Activated CD4-positive, alpha-beta T cell treated with anti-CD3 and anti-CD28 coated beads for 36 hours (primary cell): ENCODE measurements at regions not wholly inside any gene's neighbourhood (a gene's known extent, or its start where the extent isn't known, plus 50 kb on each side); places are given as distances from the start of the nearest gene placed in this dataset.

Source experiments
- ATAC-seq: fragments of 200-7000 bp; cut with Tn5 transposase; one replicate; pipeline ENCODE4 v1.10.0; 2021; ENCODE audit warnings: mild to moderate bottlenecking, moderate library complexity
- CTCF ChIA-PET: fragments of 350-600 bp; sonication (Branson Sonifier 250); formaldehyde crosslinking; loops from one replicate; lab custom pipeline; 2021; ENCODE audit warnings: antibody characterized with exemption; lab: Charles Lee
- POLR2A ChIA-PET: fragments of 350-600 bp; sonication (Branson Sonifier 250); formaldehyde crosslinking; loops from one replicate; lab custom pipeline; 2021; ENCODE audit warnings: antibody characterized with exemption, inconsistent platforms; lab: Charles Lee
- DNase-seq: peaks from one replicate; pipeline ENCODE4 v3.0.0-alpha.2; 2020
- H3K27ac Mint-ChIP-seq: one replicate; pipeline ENCODE4 v1.8.0; 2021; ENCODE audit warnings: mixed read lengths
- H3K27me3 Mint-ChIP-seq: one replicate; pipeline ENCODE4 v1.8.0; 2021; ENCODE audit warnings: mixed read lengths
- H3K36me3 Mint-ChIP-seq: one replicate; pipeline ENCODE4 v1.8.0; 2021; ENCODE audit warnings: low read depth, mixed read lengths
- H3K4me1 Mint-ChIP-seq: one replicate; pipeline ENCODE4 v1.8.0; 2021; ENCODE audit warnings: mixed read lengths
- H3K4me3 Mint-ChIP-seq: one replicate; pipeline ENCODE4 v1.8.0; 2021; ENCODE audit warnings: mild to moderate bottlenecking, moderate library complexity, mixed read lengths
- H3K9me3 Mint-ChIP-seq: one replicate; pipeline ENCODE4 v1.8.0; 2021; ENCODE audit warnings: low read depth, mixed read lengths
- intact Hi-C, 2 experiments: fragments of 100-400 bp; cut with DNase I in 1 of 2; cut with micrococcal nuclease in 1 of 2; formaldehyde crosslinking; loops; one replicate each; pipeline versions ENCODE4 v1.14.2 to v1.15.1; 2022 to 2024; cut with DNase I, micrococcal nuclease

GRCh38 chr3:113117511-113118234, 93.7 kb upstream of the BOC start:
- no peak overlapping the region for H3K27ac Mint-ChIP-seq
- H3K27me3 Mint-ChIP-seq = no peaks in the 10 kb centered on the region
- H3K36me3 Mint-ChIP-seq = no peaks in the 10 kb centered on the region
- H3K9me3 Mint-ChIP-seq = no peaks in the 10 kb centered on the region
- POLR2A ChIA-PET = no interaction called here
- DNase-seq (no peak), ATAC-seq (no peak)
- intact Hi-C loops = no loop called here
- CTCF ChIA-PET = interaction anchor here (0.7 kb wide), 1 partner anchor 12 kb away, joined by 6 read pairs; no protein-coding TSS in a partner anchor
- H3K4me1 Mint-ChIP-seq = peaks cover 14% of the 10 kb centered on the region
- no peak overlapping the region for H3K4me3 Mint-ChIP-seq

- Mint-ChIP-seq H3K36me3 (no peaks in the 10 kb centered on the region), H3K27ac (no peak overlapping the region), H3K27me3 (no peaks in the 10 kb centered on the region), H3K4me3 (no peak overlapping the region), H3K4me1 (peaks cover 8% of the 10 kb centered on the region), H3K9me3 (no peaks in the 10 kb centered on the region)
- ChIA-PET POLR2A (no interaction called here), CTCF (interaction anchor here (0.7 kb wide), 1 partner anchor 12 kb away, joined by 6 read pairs; no protein-coding TSS in a partner anchor)
- ATAC-seq = no peak
- intact Hi-C loops = no loop called here
- no peak for DNase-seq
Measured at GRCh38 chr3:113118336-113118735, 93.0 kb upstream of the BOC start.

- H3K27me3 Mint-ChIP-seq = no peaks in the 10 kb centered on the region
- H3K36me3 Mint-ChIP-seq = no peaks in the 10 kb centered on the region
- no peak overlapping the region for H3K27ac Mint-ChIP-seq
- DNase-seq = no peak
- intact Hi-C loops = no loop called here
- no peak overlapping the region for H3K4me3 Mint-ChIP-seq
- ChIA-PET POLR2A (no interaction called here), CTCF (no interaction called here)
- no peak for ATAC-seq
- no peaks in the 10 kb centered on the region for H3K9me3 Mint-ChIP-seq
- H3K4me1 Mint-ChIP-seq = peaks cover 2% of the 10 kb centered on the region
Measured at GRCh38 chr3:113124256-113124830, 87.0 kb upstream of the BOC start.

GRCh38 chr3:113125951-113126350, 85.4 kb upstream of the BOC start:
- ChIA-PET POLR2A (interaction anchor here (0.6 kb wide), 1 partner anchor 30 kb away, joined by 3 read pairs; no protein-coding TSS in a partner anchor), CTCF (interaction anchor here (0.8 kb wide), 1 partner anchor 13 kb away, joined by 4 read pairs; no protein-coding TSS in a partner anchor)
- DNase-seq (no peak), ATAC-seq (no peak)
- Mint-ChIP-seq H3K9me3 (no peaks in the 10 kb centered on the region), H3K4me1 (peaks cover 2% of the 10 kb centered on the region), H3K27me3 (no peaks in the 10 kb centered on the region), H3K27ac (no peak overlapping the region), H3K36me3 (no peaks in the 10 kb centered on the region), H3K4me3 (no peak overlapping the region)
- intact Hi-C loops = no loop called here

GRCh38 chr3:113128386-113129015, 82.9 kb upstream of the BOC start:
- Mint-ChIP-seq H3K27me3 (no peaks in the 10 kb centered on the region), H3K4me1 (peaks cover 2% of the 10 kb centered on the region), H3K9me3 (no peaks in the 10 kb centered on the region), H3K4me3 (no peak overlapping the region), H3K36me3 (no peaks in the 10 kb centered on the region), H3K27ac (no peak overlapping the region)
- ChIA-PET POLR2A (no interaction called here), CTCF (interaction anchor here (1.1 to 1.3 kb wide), 3 partner anchors 50 to 160 kb away, joined by 3 to 4 read pairs (median 3); no protein-coding TSS in a partner anchor)
- no peak for DNase-seq
- intact Hi-C loops = no loop called here
- ATAC-seq = no peak

- CTCF ChIA-PET = interaction anchor here (1.1 to 1.2 kb wide), 2 partner anchors 51 to 159 kb away, joined by 3 read pairs; no protein-coding TSS in a partner anchor
- ATAC-seq (no peak), DNase-seq (no peak)
- Mint-ChIP-seq H3K4me3 (no peak overlapping the region), H3K27me3 (no peaks in the 10 kb centered on the region), H3K9me3 (no peaks in the 10 kb centered on the region), H3K27ac (no peak overlapping the region), H3K36me3 (no peaks in the 10 kb centered on the region), H3K4me1 (peaks cover 2% of the 10 kb centered on the region)
- intact Hi-C loops = no loop called here
- POLR2A ChIA-PET = no interaction called here
Measured at GRCh38 chr3:113129168-113129567, 82.2 kb upstream of the BOC start.

GRCh38 chr3:113132571-113132996, 78.8 kb upstream of the BOC start:
- POLR2A ChIA-PET = no interaction called here
- Mint-ChIP-seq H3K36me3 (no peaks in the 10 kb centered on the region), H3K27me3 (no peaks in the 10 kb centered on the region), H3K9me3 (no peaks in the 10 kb centered on the region), H3K27ac (no peak overlapping the region), H3K4me1 (no peaks in the 10 kb centered on the region), H3K4me3 (no peak overlapping the region)
- CTCF ChIA-PET = interaction anchor here (1.1 kb wide), 1 partner anchor 10 kb away, joined by 3 read pairs; no protein-coding TSS in a partner anchor
- DNase-seq (no peak), ATAC-seq (no peak)
- intact Hi-C loops = no loop called here

GRCh38 chr3:113133140-113133539, 78.2 kb upstream of the BOC start:
- Mint-ChIP-seq H3K9me3 (no peaks in the 10 kb centered on the region), H3K4me1 (no peaks in the 10 kb centered on the region), H3K36me3 (no peaks in the 10 kb centered on the region), H3K27ac (no peak overlapping the region), H3K27me3 (no peaks in the 10 kb centered on the region), H3K4me3 (no peak overlapping the region)
- ChIA-PET CTCF (interaction anchor here (0.7 to 1.1 kb wide), 2 partner anchors 10 to 64 kb away, joined by 3 read pairs; no protein-coding TSS in a partner anchor), POLR2A (no interaction called here)
- ATAC-seq (no peak), DNase-seq (no peak)
- intact Hi-C loops = no loop called here

- no peaks in the 10 kb centered on the region for H3K9me3 Mint-ChIP-seq
- H3K27me3 Mint-ChIP-seq = no peaks in the 10 kb centered on the region
- ChIA-PET CTCF (interaction anchor here (0.6 to 2.8 kb wide), 7 partner anchors 14 to 1276 kb away, joined by 3 to 15 read pairs (median 4); no protein-coding TSS in a partner anchor), POLR2A (no interaction called here)
- ATAC-seq = no peak
- no peak for DNase-seq
- peaks cover 2% of the 10 kb centered on the region for H3K4me1 Mint-ChIP-seq
- intact Hi-C loops = loop anchor here (1.0 kb wide), 2 partner anchors 85 to 152 kb away; no protein-coding TSS in a partner anchor
- no peak overlapping the region for H3K27ac Mint-ChIP-seq
- no peak overlapping the region for H3K4me3 Mint-ChIP-seq
- H3K36me3 Mint-ChIP-seq = no peaks in the 10 kb centered on the region
Measured at GRCh38 chr3:113136071-113136470, 75.3 kb upstream of the BOC start.

- Mint-ChIP-seq H3K36me3 (no peaks in the 10 kb centered on the region), H3K4me1 (peaks cover 3% of the 10 kb centered on the region), H3K9me3 (no peaks in the 10 kb centered on the region), H3K27ac (no peak overlapping the region), H3K27me3 (no peaks in the 10 kb centered on the region), H3K4me3 (no peak overlapping the region)
- no peak for ATAC-seq
- ChIA-PET CTCF (interaction anchor here (0.5 to 2.8 kb wide), 6 partner anchors 14 to 271 kb away, joined by 3 to 15 read pairs (median 4); no protein-coding TSS in a partner anchor), POLR2A (no interaction called here)
- DNase-seq = no peak
- intact Hi-C loops = loop anchor here (1.0 kb wide), 2 partner anchors 85 to 152 kb away; no protein-coding TSS in a partner anchor
Measured at GRCh38 chr3:113136544-113136943, 74.8 kb upstream of the BOC start.
